ENCODE measurements at regions not wholly inside any gene's neighbourhood (a gene's known extent, or its start where the extent isn't known, plus 50 kb on each side); places are given as distances from the start of the nearest gene placed in this dataset.

DNA sequence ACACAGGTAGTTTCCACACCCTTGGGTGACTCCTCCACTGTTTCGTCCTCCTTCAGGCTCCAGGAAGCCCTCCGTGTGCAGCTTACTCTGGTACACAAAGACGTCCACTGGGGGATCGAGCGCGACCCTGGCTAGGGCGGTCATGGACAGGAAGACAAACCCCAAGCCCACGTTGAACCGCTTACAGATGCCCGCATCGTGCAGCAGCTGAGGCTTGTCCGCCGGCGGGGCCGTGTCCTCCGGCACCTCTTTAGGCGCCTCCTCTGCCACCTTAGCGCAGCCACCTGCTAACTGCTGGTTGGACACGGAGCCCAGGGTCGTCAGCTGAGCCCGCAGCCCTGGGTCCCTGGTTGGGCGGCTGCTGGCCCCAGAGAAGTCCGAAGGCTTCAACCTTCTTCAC is 309.0 kb upstream of the BTBD3 start:
- in situ Hi-C loops (cut with HindIII; ENCODE audit: extremely low pct_ligation_motif_present, low pct_unique_long_range_greater_than_20kb) (no loop called here), intact Hi-C loops (cut with micrococcal nuclease; ENCODE audit: unreplicated experiment) (no loop called here)
- Histone ChIP-seq H3K27ac (ENCODE audit: extremely low read length, insufficient read depth, low read length) (no peak overlapping the region), H3K4me3 (replicated peaks in 1 of 3; ENCODE audit: insufficient read depth in 1 of 3, low read depth in 2 of 3, low read length in 3 of 3) (no peak overlapping the region), H3K79me2 (ENCODE audit: insufficient read depth, low read length) (no peaks in the 10 kb centered on the region), H3K27me3 (ENCODE audit: control insufficient read depth in 1 of 2, insufficient read depth in 2 of 2, low read length in 2 of 2) (no peaks in the 10 kb centered on the region), H2AFZ (ENCODE audit: low read length) (no peak overlapping the region), H3K4me1 (ENCODE audit: insufficient read depth, low read length) (no peaks in the 10 kb centered on the region), H4K20me1 (ENCODE audit: insufficient read depth, low read length) (no peaks in the 10 kb centered on the region), H3K9ac (ENCODE audit: insufficient read depth, low read depth, low read length) (no peak overlapping the region), H3K36me3 (replicated peaks in 1 of 2; ENCODE audit: control insufficient read depth in 1 of 2, insufficient read depth in 2 of 2, low read length in 2 of 2) (no peaks in the 10 kb centered on the region), H3K9me3 (ENCODE audit: low read length) (no peaks in the 10 kb centered on the region), H3K4me2 (ENCODE audit: low read depth, low read length) (no peak overlapping the region)
- 44% methylated on average over 23 of the region's 23 CpGs for WGBS (ENCODE audit: low lambda C conversion rate)
- POLR2A ChIA-PET = no interaction called here
- no TSS peak for BruUV-seq (replicated peaks)
- FAIRE-seq (no peak), DNase-seq (ENCODE audit: low spot score) (no peak), ATAC-seq (no peak)
- CTCF ChIA-PET (ENCODE audit: low intra/inter-chr PET ratio, low total read pairs) = no interaction called here
- TF ChIP-seq RBM39 (IDR thresholded peaks at IDR 0.05; ENCODE audit: low read depth, low read length, poor library complexity, severe bottlenecking) (no peak), ZNF333 (CRISPR knock-in tag; IDR thresholded peaks at IDR 0.05; ENCODE audit: borderline replicate concordance) (no peak), SCMH1 (CRISPR knock-in tag; IDR thresholded peaks at IDR 0.05; ENCODE audit: borderline replicate concordance) (no peak), REPIN1 (CRISPR knock-in tag; IDR thresholded peaks at IDR 0.05; ENCODE audit: borderline replicate concordance, low read depth) (no peak), ERF (CRISPR knock-in tag; IDR thresholded peaks at IDR 0.05) (no peak), KDM4B (CRISPR knock-in tag; IDR thresholded peaks at IDR 0.05) (no peak), RFX5 (IDR thresholded peaks at IDR 0.05; ENCODE audit: low read depth, low read length) (no peak)
- TF ChIP-seq, protein P1, sequence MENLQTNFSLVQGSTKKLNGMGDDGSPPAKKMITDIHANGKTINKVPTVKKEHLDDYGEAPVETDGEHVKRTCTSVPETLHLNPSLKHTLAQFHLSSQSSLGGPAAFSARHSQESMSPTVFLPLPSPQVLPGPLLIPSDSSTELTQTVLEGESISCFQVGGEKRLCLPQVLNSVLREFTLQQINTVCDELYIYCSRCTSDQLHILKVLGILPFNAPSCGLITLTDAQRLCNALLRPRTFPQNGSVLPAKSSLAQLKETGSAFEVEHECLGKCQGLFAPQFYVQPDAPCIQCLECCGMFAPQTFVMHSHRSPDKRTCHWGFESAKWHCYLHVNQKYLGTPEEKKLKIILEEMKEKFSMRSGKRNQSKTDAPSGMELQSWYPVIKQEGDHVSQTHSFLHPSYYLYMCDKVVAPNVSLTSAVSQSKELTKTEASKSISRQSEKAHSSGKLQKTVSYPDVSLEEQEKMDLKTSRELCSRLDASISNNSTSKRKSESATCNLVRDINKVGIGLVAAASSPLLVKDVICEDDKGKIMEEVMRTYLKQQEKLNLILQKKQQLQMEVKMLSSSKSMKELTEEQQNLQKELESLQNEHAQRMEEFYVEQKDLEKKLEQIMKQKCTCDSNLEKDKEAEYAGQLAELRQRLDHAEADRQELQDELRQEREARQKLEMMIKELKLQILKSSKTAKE (CRISPR knock-in tag; IDR thresholded peaks at IDR 0.05; ENCODE audit: borderline replicate concordance) = no peak
- TF ChIP-seq, protein P2, sequence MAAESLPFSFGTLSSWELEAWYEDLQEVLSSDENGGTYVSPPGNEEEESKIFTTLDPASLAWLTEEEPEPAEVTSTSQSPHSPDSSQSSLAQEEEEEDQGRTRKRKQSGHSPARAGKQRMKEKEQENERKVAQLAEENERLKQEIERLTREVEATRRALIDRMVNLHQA (CRISPR knock-in tag; IDR thresholded peaks at IDR 0.05) = no peak
- TF ChIP-seq, protein P3, sequence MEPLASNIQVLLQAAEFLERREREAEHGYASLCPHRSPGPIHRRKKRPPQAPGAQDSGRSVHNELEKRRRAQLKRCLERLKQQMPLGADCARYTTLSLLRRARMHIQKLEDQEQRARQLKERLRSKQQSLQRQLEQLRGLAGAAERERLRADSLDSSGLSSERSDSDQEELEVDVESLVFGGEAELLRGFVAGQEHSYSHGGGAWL (CRISPR knock-in tag; IDR thresholded peaks at IDR 0.05) = no peak
- TF ChIP-seq, protein P4, sequence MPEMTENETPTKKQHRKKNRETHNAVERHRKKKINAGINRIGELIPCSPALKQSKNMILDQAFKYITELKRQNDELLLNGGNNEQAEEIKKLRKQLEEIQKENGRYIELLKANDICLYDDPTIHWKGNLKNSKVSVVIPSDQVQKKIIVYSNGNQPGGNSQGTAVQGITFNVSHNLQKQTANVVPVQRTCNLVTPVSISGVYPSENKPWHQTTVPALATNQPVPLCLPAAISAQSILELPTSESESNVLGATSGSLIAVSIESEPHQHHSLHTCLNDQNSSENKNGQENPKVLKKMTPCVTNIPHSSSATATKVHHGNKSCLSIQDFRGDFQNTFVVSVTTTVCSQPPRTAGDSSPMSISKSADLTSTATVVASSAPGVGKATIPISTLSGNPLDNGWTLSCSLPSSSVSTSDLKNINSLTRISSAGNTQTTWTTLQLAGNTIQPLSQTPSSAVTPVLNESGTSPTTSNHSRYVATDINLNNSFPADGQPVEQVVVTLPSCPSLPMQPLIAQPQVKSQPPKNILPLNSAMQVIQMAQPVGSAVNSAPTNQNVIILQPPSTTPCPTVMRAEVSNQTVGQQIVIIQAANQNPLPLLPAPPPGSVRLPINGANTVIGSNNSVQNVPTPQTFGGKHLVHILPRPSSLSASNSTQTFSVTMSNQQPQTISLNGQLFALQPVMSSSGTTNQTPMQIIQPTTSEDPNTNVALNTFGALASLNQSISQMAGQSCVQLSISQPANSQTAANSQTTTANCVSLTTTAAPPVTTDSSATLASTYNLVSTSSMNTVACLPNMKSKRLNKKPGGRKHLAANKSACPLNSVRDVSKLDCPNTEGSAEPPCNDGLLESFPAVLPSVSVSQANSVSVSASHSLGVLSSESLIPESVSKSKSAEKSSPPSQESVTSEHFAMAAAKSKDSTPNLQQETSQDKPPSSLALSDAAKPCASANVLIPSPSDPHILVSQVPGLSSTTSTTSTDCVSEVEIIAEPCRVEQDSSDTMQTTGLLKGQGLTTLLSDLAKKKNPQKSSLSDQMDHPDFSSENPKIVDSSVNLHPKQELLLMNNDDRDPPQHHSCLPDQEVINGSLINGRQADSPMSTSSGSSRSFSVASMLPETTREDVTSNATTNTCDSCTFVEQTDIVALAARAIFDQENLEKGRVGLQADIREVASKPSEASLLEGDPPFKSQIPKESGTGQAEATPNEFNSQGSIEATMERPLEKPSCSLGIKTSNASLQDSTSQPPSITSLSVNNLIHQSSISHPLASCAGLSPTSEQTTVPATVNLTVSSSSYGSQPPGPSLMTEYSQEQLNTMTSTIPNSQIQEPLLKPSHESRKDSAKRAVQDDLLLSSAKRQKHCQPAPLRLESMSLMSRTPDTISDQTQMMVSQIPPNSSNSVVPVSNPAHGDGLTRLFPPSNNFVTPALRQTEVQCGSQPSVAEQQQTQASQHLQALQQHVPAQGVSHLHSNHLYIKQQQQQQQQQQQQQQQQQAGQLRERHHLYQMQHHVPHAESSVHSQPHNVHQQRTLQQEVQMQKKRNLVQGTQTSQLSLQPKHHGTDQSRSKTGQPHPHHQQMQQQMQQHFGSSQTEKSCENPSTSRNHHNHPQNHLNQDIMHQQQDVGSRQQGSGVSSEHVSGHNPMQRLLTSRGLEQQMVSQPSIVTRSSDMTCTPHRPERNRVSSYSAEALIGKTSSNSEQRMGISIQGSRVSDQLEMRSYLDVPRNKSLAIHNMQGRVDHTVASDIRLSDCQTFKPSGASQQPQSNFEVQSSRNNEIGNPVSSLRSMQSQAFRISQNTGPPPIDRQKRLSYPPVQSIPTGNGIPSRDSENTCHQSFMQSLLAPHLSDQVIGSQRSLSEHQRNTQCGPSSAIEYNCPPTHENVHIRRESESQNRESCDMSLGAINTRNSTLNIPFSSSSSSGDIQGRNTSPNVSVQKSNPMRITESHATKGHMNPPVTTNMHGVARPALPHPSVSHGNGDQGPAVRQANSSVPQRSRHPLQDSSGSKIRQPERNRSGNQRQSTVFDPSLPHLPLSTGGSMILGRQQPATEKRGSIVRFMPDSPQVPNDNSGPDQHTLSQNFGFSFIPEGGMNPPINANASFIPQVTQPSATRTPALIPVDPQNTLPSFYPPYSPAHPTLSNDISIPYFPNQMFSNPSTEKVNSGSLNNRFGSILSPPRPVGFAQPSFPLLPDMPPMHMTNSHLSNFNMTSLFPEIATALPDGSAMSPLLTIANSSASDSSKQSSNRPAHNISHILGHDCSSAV (CRISPR knock-in tag; IDR thresholded peaks at IDR 0.05; ENCODE audit: borderline replicate concordance) = no peak
- TF ChIP-seq, protein P5, sequence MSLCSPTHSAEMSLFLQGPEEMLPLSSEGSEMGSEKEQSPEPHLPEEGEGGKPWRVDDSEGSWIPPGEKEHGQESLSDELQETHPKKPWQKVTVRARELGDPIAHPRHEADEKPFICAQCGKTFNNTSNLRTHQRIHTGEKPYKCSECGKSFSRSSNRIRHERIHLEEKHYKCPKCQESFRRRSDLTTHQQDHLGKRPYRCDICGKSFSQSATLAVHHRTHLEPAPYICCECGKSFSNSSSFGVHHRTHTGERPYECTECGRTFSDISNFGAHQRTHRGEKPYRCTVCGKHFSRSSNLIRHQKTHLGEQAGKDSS (CRISPR knock-in tag; IDR thresholded peaks at IDR 0.05; ENCODE audit: borderline replicate concordance, low read depth) = no peak
